Kidney epithelial cell (primary cell): ENCODE measurements at regions not wholly inside any gene's neighbourhood (a gene's known extent, or its start where the extent isn't known, plus 50 kb on each side); places are given as distances from the start of the nearest gene placed in this dataset.

Experiments
- DNase-seq: peaks from one replicate; pipeline ENCODE4 v3.0.0-alpha.2; 2010; ENCODE audit warnings: low read depth
- H3K27me3 ChIP-seq: 2 replicates; pipeline ENCODE4 v1.6.0; 2011; ENCODE audit warnings: low read length; ENCODE audit not compliant: control insufficient read depth, insufficient read depth
- H3K36me3 ChIP-seq: 2 replicates; pipeline ENCODE4 v1.5.1; 2011; ENCODE audit warnings: low read length; ENCODE audit not compliant: control insufficient read depth, insufficient read depth
- H3K4me3 ChIP-seq: 2 replicates; pipeline ENCODE4 v1.5.1; 2011; ENCODE audit warnings: low read depth, mild to moderate bottlenecking, control low read depth, low read length
- CTCF ChIP-seq: IDR thresholded peaks from 2 replicates; pipeline ENCODE4 v1.5.1; 2011; ENCODE audit warnings: mild to moderate bottlenecking, moderate library complexity, low read length, control low read depth, inconsistent platforms; ENCODE audit not compliant: insufficient read depth, poor library complexity, severe bottlenecking

GRCh38 chr22:49585461-49586243 is 242.0 kb downstream of the BRD1 start:
- Histone ChIP-seq H3K36me3 (no peaks in the 10 kb centered on the region), H3K27me3 (no peaks in the 10 kb centered on the region), H3K4me3 (no peak overlapping the region)
- TF ChIP-seq CTCF = no peak
- DNase-seq = no peak

- Histone ChIP-seq H3K27me3 (no peaks in the 10 kb centered on the region), H3K36me3 (no peaks in the 10 kb centered on the region), H3K4me3 (no peak overlapping the region)
- no peak for TF ChIP-seq CTCF
- DNase-seq = no peak
Observed at GRCh38 chr22:49583886-49584505, 243.7 kb downstream of the BRD1 start.

- Histone ChIP-seq H3K27me3 (no peaks in the 10 kb centered on the region), H3K36me3 (no peaks in the 10 kb centered on the region), H3K4me3 (no peak overlapping the region)
- no peak for TF ChIP-seq CTCF
- no peak for DNase-seq
Observed at GRCh38 chr22:49583341-49583740, 244.3 kb downstream of the BRD1 start.

- no peak for DNase-seq
- H3K27me3 ChIP-seq = no peaks in the 10 kb centered on the region
- TF ChIP-seq CTCF = no peak
- H3K36me3 ChIP-seq = no peaks in the 10 kb centered on the region
- no peak overlapping the region for H3K4me3 ChIP-seq
Observed at GRCh38 chr22:49582678-49583077, 245.0 kb downstream of the BRD1 start.

GRCh38 chr22:49582181-49582580 is 245.5 kb downstream of the BRD1 start:
- Histone ChIP-seq H3K27me3 (no peaks in the 10 kb centered on the region), H3K36me3 (no peaks in the 10 kb centered on the region)

More at GRCh38 chr22:49582181-49582580, 245.5 kb downstream of the BRD1 start:
- DNase-seq = no peak
- no peak for TF ChIP-seq CTCF
- no peak overlapping the region for H3K4me3 ChIP-seq
